Stomach (tissue), 8 donors: ENCODE measurements at regions not wholly inside any gene's neighbourhood (a gene's known extent, or its start where the extent isn't known, plus 50 kb on each side); places are given as distances from the start of the nearest gene placed in this dataset.

Source experiments
- DNase-seq, 2 donors: peaks; one replicate each; pipeline versions ENCODE4 v3.0.0 to v3.0.0-alpha.2; 2013 to 2019
- H3K27ac ChIP-seq, 5 donors: fragments of 200-600 bp in 4 of 5; sonication (generic) in 4 of 5; one replicate each; pipeline ENCODE4 v1.5.1; 2013 to 2019; ENCODE audit warnings: mild to moderate bottlenecking in 1 of 5, moderate library complexity in 1 of 5
- H3K27me3 ChIP-seq, 3 donors: fragments of 200-600 bp; sonication (generic); one replicate each; pipeline ENCODE4 v1.5.1; 2017 to 2019; ENCODE audit warnings: mixed run types in 1 of 3
- H3K36me3 ChIP-seq, 4 donors: fragments of 200-600 bp; sonication (generic); 1 replicate in 3 of 4; 2 replicates in 1 of 4; pipeline ENCODE4 v1.5.1; 2016 to 2019
- H3K4me1 ChIP-seq, 4 donors: fragments of 200-600 bp; sonication (generic); one replicate each; pipeline ENCODE4 v1.5.1; 2016 to 2019
- H3K4me3 ChIP-seq, 4 donors: fragments of 200-600 bp; sonication (generic) in 3 of 4; one replicate each; pipeline ENCODE4 v1.5.1; 2016 to 2019; ENCODE audit warnings: mild to moderate bottlenecking in 1 of 4
- H3K9me3 ChIP-seq, 4 donors: fragments of 200-600 bp; sonication (generic); one replicate each; pipeline ENCODE4 v1.5.1; 2016 to 2019
- EP300 ChIP-seq: sonication (generic); formaldehyde crosslinking; IDR thresholded peaks from one replicate; pipeline ENCODE4 v1.6.1; 2017; ENCODE audit warnings: antibody characterized with exemption
- POLR2A ChIP-seq, 4 donors: fragments of 450-650 bp; IDR thresholded peaks; one replicate each; pipeline ENCODE4 v1.6.1; 2016; ENCODE audit warnings: antibody characterized with exemption in 4 of 4, control low read depth in 2 of 4, mild to moderate bottlenecking in 1 of 4, moderate library complexity in 1 of 4
- POLR2AphosphoS5 ChIP-seq, 3 donors: sonication (generic); formaldehyde crosslinking; IDR thresholded peaks; one replicate each; pipeline ENCODE4 v1.6.1; 2016; ENCODE audit warnings: antibody characterized with exemption in 3 of 3
- WGBS, 5 donors: extraction: QIAGEN DNeasy Blood & Tissue Kit in 3 of 5; methylation state at CpG; one replicate each; pipeline versions ENCODE4 v1.1.5 to v1.1.7; 2013 to 2018; 5-methylcytosine and 5-hydroxymethylcytosine counted together
- intact Hi-C: fragments of 100-400 bp; cut with DNase I; formaldehyde crosslinking; loops from one replicate; pipeline ENCODE4 v1.15.1; 2023; ENCODE audit warnings: low total_unique reads
- TF ChIP-seq, protein P1 (sequence below), 7 experiments: fragments of 450-650 bp in 4 of 7; fragments of 200-600 bp in 3 of 7; sonication (generic) in 3 of 7; IDR thresholded peaks; one replicate each; pipeline ENCODE4 v1.5.1; 2016 to 2019; ENCODE audit warnings: antibody characterized with exemption in 7 of 7, control low read depth in 2 of 7, mild to moderate bottlenecking in 1 of 7
- donor health status: healthy with polysubstance abuse.
- donor health status: Bipolar disorder and iron deficiency.
- donor health status: healthy.

DNA sequence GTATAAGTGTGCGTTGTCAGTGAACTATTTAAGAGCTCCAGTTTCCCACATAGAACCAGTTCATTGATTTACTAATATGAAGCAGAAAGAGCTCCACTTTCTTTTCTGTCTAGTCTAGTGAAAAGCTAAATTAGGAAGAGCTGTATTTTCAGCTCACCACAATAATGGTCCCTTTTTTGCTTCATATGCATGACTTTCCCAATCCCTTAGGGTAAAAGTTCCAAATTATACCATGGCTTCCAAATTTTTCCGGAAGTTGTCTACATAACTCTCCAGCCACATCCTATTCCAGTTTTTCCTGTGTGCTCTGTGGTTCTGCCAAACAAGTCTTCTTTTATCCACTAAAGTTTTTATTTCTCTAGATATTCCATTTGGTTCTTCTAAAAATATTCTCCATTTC, 685.2 kb downstream of the REEP3 start:
- WGBS, 5 donors, result 88 to 97% (median 93%) methylated on average over 2 of the region's 2 CpGs
- Histone ChIP-seq H3K9me3 (peaks cover 0 to 9% (median 0%) of the 10 kb centered on the region in 4 donors), H3K36me3 (no peaks in the 10 kb centered on the region), H3K4me1 (no peaks in the 10 kb centered on the region), H3K27me3 (no peaks in the 10 kb centered on the region), H3K27ac (no peak overlapping the region), H3K4me3 (no peak overlapping the region)
- no peak for DNase-seq
- intact Hi-C loops, result no loop called here
- TF ChIP-seq, protein P1, sequence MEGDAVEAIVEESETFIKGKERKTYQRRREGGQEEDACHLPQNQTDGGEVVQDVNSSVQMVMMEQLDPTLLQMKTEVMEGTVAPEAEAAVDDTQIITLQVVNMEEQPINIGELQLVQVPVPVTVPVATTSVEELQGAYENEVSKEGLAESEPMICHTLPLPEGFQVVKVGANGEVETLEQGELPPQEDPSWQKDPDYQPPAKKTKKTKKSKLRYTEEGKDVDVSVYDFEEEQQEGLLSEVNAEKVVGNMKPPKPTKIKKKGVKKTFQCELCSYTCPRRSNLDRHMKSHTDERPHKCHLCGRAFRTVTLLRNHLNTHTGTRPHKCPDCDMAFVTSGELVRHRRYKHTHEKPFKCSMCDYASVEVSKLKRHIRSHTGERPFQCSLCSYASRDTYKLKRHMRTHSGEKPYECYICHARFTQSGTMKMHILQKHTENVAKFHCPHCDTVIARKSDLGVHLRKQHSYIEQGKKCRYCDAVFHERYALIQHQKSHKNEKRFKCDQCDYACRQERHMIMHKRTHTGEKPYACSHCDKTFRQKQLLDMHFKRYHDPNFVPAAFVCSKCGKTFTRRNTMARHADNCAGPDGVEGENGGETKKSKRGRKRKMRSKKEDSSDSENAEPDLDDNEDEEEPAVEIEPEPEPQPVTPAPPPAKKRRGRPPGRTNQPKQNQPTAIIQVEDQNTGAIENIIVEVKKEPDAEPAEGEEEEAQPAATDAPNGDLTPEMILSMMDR (IDR thresholded peaks at IDR 0.05), result no peak
- TF ChIP-seq POLR2AphosphoS5 (IDR thresholded peaks at IDR 0.05) (no peak), EP300 (no peak), POLR2A (IDR thresholded peaks at IDR 0.05) (no peak)

DNA sequence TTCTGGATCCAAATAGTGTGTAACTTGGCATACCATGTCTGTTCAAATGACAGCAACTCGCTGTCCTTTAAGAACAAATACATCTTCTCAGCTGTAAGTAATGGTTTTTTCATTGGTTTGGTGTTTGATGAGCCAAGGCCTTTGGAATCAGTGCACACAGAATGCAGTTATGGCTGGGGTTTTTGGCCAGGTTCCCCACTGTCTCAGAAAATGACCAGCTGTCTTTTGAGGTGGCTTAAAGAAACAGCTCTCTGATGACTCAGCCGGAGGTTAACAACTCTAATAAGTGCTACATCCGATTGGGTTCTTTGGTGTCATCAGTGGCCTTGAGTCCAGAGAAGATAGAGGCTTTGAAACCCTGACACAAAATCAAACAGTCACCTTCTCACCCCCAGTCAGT, 688.4 kb downstream of the REEP3 start:
- WGBS, 5 donors, result 48 to 65% (median 57%) methylated on average over 3 of the region's 3 CpGs
- Histone ChIP-seq H3K27me3 (no peaks in the 10 kb centered on the region), H3K27ac (no peak overlapping the region), H3K4me3 (no peak overlapping the region), H3K36me3 (no peaks in the 10 kb centered on the region), H3K9me3 (peaks cover 0 to 9% (median 0%) of the 10 kb centered on the region in 4 donors), H3K4me1 (no peaks in the 10 kb centered on the region)
- DNase-seq, result peak in 1 of 2 donors; percentile 51
- TF ChIP-seq EP300 (no peak), POLR2A (IDR thresholded peaks at IDR 0.05) (no peak), POLR2AphosphoS5 (IDR thresholded peaks at IDR 0.05) (no peak)
- TF ChIP-seq, protein P1 (IDR thresholded peaks at IDR 0.05), result no peak
- intact Hi-C loops, result no loop called here

DNA sequence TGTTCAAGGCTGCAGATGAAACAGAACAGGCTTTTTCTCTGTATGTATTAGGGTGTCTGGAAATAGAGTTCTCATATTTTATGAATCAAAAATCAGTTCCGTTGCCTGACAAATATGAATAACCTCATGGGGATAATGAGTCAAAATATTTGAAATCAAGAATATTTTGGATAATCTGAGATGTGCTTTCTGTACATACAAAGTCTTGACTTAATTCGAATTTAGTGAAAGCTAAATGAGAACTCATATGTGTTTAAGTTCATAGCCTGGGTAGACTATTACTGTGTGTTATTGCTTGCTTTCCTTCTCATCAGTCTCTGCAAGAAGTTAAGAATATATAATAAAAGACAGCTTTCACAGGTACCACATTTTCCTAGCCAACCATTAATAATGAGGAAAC, 689.0 kb downstream of the REEP3 start:
- no peak for DNase-seq
- Histone ChIP-seq H3K27me3 (no peaks in the 10 kb centered on the region), H3K4me3 (no peak overlapping the region), H3K36me3 (no peaks in the 10 kb centered on the region), H3K9me3 (peaks cover 0 to 9% (median 0%) of the 10 kb centered on the region in 4 donors), H3K27ac (no peak overlapping the region), H3K4me1 (no peaks in the 10 kb centered on the region)
- WGBS, 5 donors, result 76 to 88% (median 85%) methylated on average over 2 of the region's 2 CpGs
- TF ChIP-seq, protein P1 (IDR thresholded peaks at IDR 0.05), result no peak
- TF ChIP-seq POLR2A (IDR thresholded peaks at IDR 0.05) (no peak), EP300 (no peak), POLR2AphosphoS5 (IDR thresholded peaks at IDR 0.05) (no peak)
- intact Hi-C loops, result no loop called here

DNA sequence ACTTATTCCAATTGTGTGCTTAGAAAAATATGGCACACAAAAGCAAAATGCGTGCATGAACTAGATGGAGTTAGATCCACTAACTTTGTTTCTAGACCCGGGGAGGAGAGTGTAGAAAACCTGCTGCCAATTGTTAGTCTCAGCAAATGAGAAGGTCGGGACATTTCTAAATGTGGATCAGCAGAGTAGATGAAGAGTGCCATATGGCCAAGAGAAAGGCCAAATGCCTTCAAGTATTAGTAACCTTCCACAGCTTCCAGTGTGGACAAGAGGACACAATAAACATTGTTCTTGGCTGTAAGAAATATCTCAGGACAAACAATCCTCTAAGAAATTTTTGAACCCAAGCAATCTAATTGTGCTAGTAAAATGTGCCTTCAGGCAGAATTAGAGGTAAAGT, 690.3 kb downstream of the REEP3 start:
- H3K4me3 ChIP-seq, result no peak overlapping the region

More for the DNA sequence above, 690.3 kb downstream of the REEP3 start:
- no peaks in the 10 kb centered on the region for H3K27me3 ChIP-seq
- TF ChIP-seq POLR2A (IDR thresholded peaks at IDR 0.05), result no peak
- TF ChIP-seq, protein P1 (IDR thresholded peaks at IDR 0.05), result no peak
- no peak for TF ChIP-seq POLR2AphosphoS5 (IDR thresholded peaks at IDR 0.05)
- TF ChIP-seq EP300, result no peak
- 49 to 73% (median 70%) methylated on average over 3 of the region's 3 CpGs for WGBS, 5 donors
- no peaks in the 10 kb centered on the region for H3K36me3 ChIP-seq
- H3K9me3 ChIP-seq, result peaks cover 0 to 9% (median 0%) of the 10 kb centered on the region in 4 donors
- no peak overlapping the region for H3K27ac ChIP-seq
- intact Hi-C loops, result no loop called here
- no peaks in the 10 kb centered on the region for H3K4me1 ChIP-seq
- peak in 1 of 2 donors; percentile 20 for DNase-seq
